ENCODE measurements at regions not wholly inside any gene's neighbourhood (a gene's known extent, or its start where the extent isn't known, plus 50 kb on each side); places are given as distances from the start of the nearest gene placed in this dataset.

GRCh38 chr12:115351514-115352077 is 667.6 kb upstream of the TBX3 start:
- H3K9me3 Mint-ChIP-seq (ENCODE audit: unreplicated experiment), result no peaks in the 10 kb centered on the region
- DNase-seq (ENCODE audit: low spot score), result no peak
- H3K27me3 Mint-ChIP-seq (ENCODE audit: unreplicated experiment), result peaks cover 7% of the 10 kb centered on the region
- H3K27ac Mint-ChIP-seq (ENCODE audit: unreplicated experiment), result no peak overlapping the region
- no peak for TF ChIP-seq CTCF (IDR thresholded peaks at IDR 0.05; ENCODE audit: unreplicated experiment)
- no peaks in the 10 kb centered on the region for H3K36me3 Mint-ChIP-seq (ENCODE audit: low read depth, unreplicated experiment)
- no peaks in the 10 kb centered on the region for H3K4me1 Mint-ChIP-seq (ENCODE audit: unreplicated experiment)
- H3K4me3 Mint-ChIP-seq (ENCODE audit: unreplicated experiment), result no peak overlapping the region

DNA sequence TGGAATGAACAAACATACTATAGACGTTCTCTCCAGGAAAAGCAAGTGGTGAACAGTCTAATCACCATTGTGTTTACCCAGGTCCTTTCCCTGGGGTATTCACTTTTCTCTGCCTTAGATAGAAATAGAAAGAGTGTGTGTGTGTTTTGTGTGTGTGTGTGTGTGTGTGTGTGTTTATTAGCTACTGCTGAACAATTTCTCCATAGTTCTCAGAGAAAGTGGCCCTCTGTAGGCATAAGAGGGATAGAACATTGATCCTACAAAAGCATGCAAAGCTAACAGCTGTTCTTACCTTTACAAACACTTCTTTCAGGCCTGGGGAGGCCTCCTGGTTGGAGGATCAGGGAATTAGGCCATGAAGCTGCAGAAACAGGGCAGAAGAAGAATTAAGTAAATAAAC is 665.7 kb upstream of the TBX3 start:
- Mint-ChIP-seq H3K27me3 (ENCODE audit: unreplicated experiment) (peaks cover 7% of the 10 kb centered on the region), H3K9me3 (ENCODE audit: unreplicated experiment) (no peaks in the 10 kb centered on the region)
- no peak for TF ChIP-seq CTCF (IDR thresholded peaks at IDR 0.05; ENCODE audit: unreplicated experiment)

DNA sequence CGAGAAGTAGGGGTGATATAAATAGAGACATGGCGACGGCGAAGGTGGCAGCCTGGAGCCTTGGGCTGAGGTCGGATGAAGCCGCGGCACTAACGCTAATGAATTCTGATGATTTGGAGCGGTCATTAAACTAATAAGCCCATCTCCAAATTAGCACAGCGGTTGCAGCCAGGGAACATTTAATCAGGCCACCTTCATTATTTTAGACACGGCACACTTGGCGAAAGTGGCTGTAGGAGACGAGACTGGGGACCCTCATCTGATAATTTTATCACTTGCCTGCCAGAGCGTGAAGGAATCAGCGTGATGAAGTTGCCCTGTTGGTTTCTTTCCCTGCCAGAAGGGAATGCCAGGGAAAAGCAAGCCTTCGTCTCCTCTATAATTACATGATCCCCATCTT is 664.3 kb upstream of the TBX3 start:
- Mint-ChIP-seq H3K27me3 (ENCODE audit: unreplicated experiment) (peaks cover 6% of the 10 kb centered on the region), H3K9me3 (ENCODE audit: unreplicated experiment) (no peaks in the 10 kb centered on the region), H3K27ac (ENCODE audit: unreplicated experiment) (no peak overlapping the region), H3K4me1 (ENCODE audit: unreplicated experiment) (no peaks in the 10 kb centered on the region), H3K4me3 (ENCODE audit: unreplicated experiment) (no peak overlapping the region), H3K36me3 (ENCODE audit: low read depth, unreplicated experiment) (no peaks in the 10 kb centered on the region)
- no peak for DNase-seq (ENCODE audit: low spot score)
- TF ChIP-seq CTCF (IDR thresholded peaks at IDR 0.05; ENCODE audit: unreplicated experiment), result no peak

More for the DNA sequence above, 665.7 kb upstream of the TBX3 start:
- DNase-seq (ENCODE audit: low spot score), result no peak
- H3K4me1 Mint-ChIP-seq (ENCODE audit: unreplicated experiment), result no peaks in the 10 kb centered on the region
- H3K4me3 Mint-ChIP-seq (ENCODE audit: unreplicated experiment), result no peak overlapping the region
- no peaks in the 10 kb centered on the region for H3K36me3 Mint-ChIP-seq (ENCODE audit: low read depth, unreplicated experiment)
- H3K27ac Mint-ChIP-seq (ENCODE audit: unreplicated experiment), result no peak overlapping the region

DNA sequence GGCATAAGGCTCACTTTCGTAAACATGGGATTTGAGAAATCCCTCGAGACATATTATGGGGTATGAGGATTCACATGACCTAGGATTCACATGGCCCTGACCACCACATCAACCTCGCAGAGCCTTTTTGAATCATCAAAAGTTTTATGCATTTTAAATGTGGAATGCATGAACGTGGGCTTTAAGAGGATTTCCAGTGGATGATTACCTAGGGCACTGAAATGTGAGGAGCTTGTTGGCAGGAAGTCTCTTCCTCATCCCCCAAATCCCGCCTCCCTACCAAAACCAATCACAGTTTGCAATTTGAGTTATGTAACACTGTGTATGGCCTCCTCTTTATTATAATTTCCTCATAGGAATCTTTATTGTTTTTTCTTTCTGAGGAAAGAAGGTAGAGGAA is 659.6 kb upstream of the TBX3 start:
- no peak for DNase-seq (ENCODE audit: low spot score)
- H3K36me3 Mint-ChIP-seq (ENCODE audit: low read depth, unreplicated experiment), result no peaks in the 10 kb centered on the region
- peaks cover 3% of the 10 kb centered on the region for H3K27me3 Mint-ChIP-seq (ENCODE audit: unreplicated experiment)
- H3K27ac Mint-ChIP-seq (ENCODE audit: unreplicated experiment), result no peak overlapping the region
- TF ChIP-seq CTCF (IDR thresholded peaks at IDR 0.05; ENCODE audit: unreplicated experiment), result no peak
- no peaks in the 10 kb centered on the region for H3K4me1 Mint-ChIP-seq (ENCODE audit: unreplicated experiment)
- H3K4me3 Mint-ChIP-seq (ENCODE audit: unreplicated experiment), result no peak overlapping the region
- H3K9me3 Mint-ChIP-seq (ENCODE audit: unreplicated experiment), result no peaks in the 10 kb centered on the region

DNA sequence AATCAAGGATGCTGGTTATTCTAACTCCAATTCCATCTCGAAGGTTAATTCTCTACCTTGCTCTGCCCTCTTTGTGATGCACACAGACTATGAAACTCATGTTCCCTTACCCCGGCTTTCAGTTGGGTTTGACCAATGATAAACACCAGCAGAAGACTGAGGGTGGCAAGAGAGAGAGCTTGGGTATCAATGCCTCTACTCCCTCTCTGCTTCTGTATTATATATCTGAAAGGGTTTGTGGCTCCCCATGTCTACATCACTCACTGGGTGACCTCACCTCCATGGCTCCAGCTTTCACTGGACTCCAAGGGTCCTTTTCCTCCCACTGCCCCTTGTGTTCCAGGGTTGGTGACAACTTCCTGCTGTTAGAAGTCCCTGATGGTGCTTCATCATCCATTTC is 659.0 kb upstream of the TBX3 start:
- no peak overlapping the region for H3K4me3 Mint-ChIP-seq (ENCODE audit: unreplicated experiment)
- H3K4me1 Mint-ChIP-seq (ENCODE audit: unreplicated experiment), result no peaks in the 10 kb centered on the region
- H3K9me3 Mint-ChIP-seq (ENCODE audit: unreplicated experiment), result no peaks in the 10 kb centered on the region
- no peak for TF ChIP-seq CTCF (IDR thresholded peaks at IDR 0.05; ENCODE audit: unreplicated experiment)
- no peak overlapping the region for H3K27ac Mint-ChIP-seq (ENCODE audit: unreplicated experiment)
- H3K36me3 Mint-ChIP-seq (ENCODE audit: low read depth, unreplicated experiment), result no peaks in the 10 kb centered on the region
- no peak for DNase-seq (ENCODE audit: low spot score)
- no peaks in the 10 kb centered on the region for H3K27me3 Mint-ChIP-seq (ENCODE audit: unreplicated experiment)
